GM12878 (cell line): ENCODE measurements at regions not wholly inside any gene's neighbourhood (a gene's known extent, or its start where the extent isn't known, plus 50 kb on each side); places are given as distances from the start of the nearest gene placed in this dataset.

Source experiments
- ATAC-seq: fragments of 200-7000 bp; cut with Tn5 transposase; 3 replicates; pipeline ENCODE4 v1.9.1; 2020; ENCODE audit warnings: mild to moderate bottlenecking, moderate library complexity
- BruUV-seq: library from RNA; stranded (reverse); fragments of 400-500 nt; replicated peaks from 2 replicates; lab custom pipeline; 2021; lab: Mats Ljungman, UMichigan
- CTCF ChIA-PET: fragments of 300-600 bp; sonication (Branson Sonifier 250); formaldehyde crosslinking; extraction: SDS; loops from one replicate; lab custom pipeline; 2021; ENCODE audit warnings: inconsistent platforms; lab: Yijun Ruan, JAX
- POLR2A ChIA-PET: fragments of 350-600 bp; formaldehyde crosslinking; extraction: SDS; loops from one replicate; lab custom pipeline; 2021; ENCODE audit warnings: inconsistent platforms; lab: Charles Lee
- RAD21 ChIA-PET: fragments of 300-600 bp; sonication (Branson Sonifier 250); formaldehyde crosslinking; loops from one replicate; lab custom pipeline; 2023; ENCODE audit warnings: antibody characterized with exemption; ENCODE audit not compliant: unreplicated experiment; lab: Charles Lee
- SMC1A ChIA-PET: fragments of 300-600 bp; sonication (Branson Sonifier 250); formaldehyde crosslinking; loops from one replicate; lab custom pipeline; 2023; ENCODE audit not compliant: unreplicated experiment, uncharacterized antibody; lab: Charles Lee
- DNase-seq: peaks from one replicate; pipeline ENCODE4 v3.0.0-alpha.2; 2011; ENCODE audit warnings: low read depth, low spot score
- FAIRE-seq: peaks from 3 replicates; lab custom pipeline; 2011; peaks lifted over from hg19 to GRCh38; lab: Jason Lieb, UNC
- H2AFZ ChIP-seq: 2 replicates; pipeline ENCODE4 v1.6.0; 2011; ENCODE audit warnings: low read depth, low read length, control low read depth; ENCODE audit not compliant: control insufficient read depth
- H3K27ac ChIP-seq: 2 replicates; pipeline ENCODE4 v1.5.1; 2011; ENCODE audit warnings: control low read depth; ENCODE audit not compliant: control insufficient read depth, insufficient read depth
- H3K27me3 ChIP-seq, 2 experiments: replicated peaks in 1 of 2; 2 replicates each; pipeline versions ENCODE4 v1.6.0 to v1.6.1; 2011; ENCODE audit warnings: low read length in 1 of 2; ENCODE audit not compliant: control insufficient read depth in 2 of 2, insufficient read depth in 2 of 2
- H3K36me3 ChIP-seq, 2 experiments: 2 replicates each; pipeline ENCODE4 v1.5.1; 2011; ENCODE audit warnings: low read length in 1 of 2; ENCODE audit not compliant: control insufficient read depth in 2 of 2, insufficient read depth in 2 of 2
- H3K4me1 ChIP-seq: 2 replicates; pipeline ENCODE4 v1.6.1; 2011; ENCODE audit warnings: mild to moderate bottlenecking, low read length, moderate library complexity, mixed read lengths; ENCODE audit not compliant: control insufficient read depth, insufficient read depth
- H3K4me2 ChIP-seq: 2 replicates; pipeline ENCODE4 v1.6.0; 2011; ENCODE audit warnings: control low read depth; ENCODE audit not compliant: control insufficient read depth, insufficient read depth
- H3K4me3 ChIP-seq: fragments of 200-600 bp; sonication (generic); 2 replicates; pipeline ENCODE4 v1.5.1; 2016
- H3K79me2 ChIP-seq: 2 replicates; pipeline ENCODE4 v1.6.0; 2011; ENCODE audit warnings: low read length; ENCODE audit not compliant: control insufficient read depth, insufficient read depth
- H3K9ac ChIP-seq: 2 replicates; pipeline ENCODE4 v1.8.0; 2011; ENCODE audit warnings: low read length, control low read depth, mixed read lengths; ENCODE audit not compliant: control insufficient read depth, insufficient read depth
- H3K9me3 ChIP-seq: replicated peaks from 3 replicates; pipeline ENCODE4 v1.5.1; 2011; ENCODE audit warnings: mild to moderate bottlenecking, low read length; ENCODE audit not compliant: control insufficient read depth, insufficient read depth
- H4K20me1 ChIP-seq: 2 replicates; pipeline ENCODE4 v1.6.0; 2011; ENCODE audit not compliant: control insufficient read depth, insufficient read depth
- CUX1 ChIP-seq: IDR thresholded peaks from 2 replicates; pipeline ENCODE4 v1.6.1; 2012; ENCODE audit warnings: improper control_type of control experiment, low read depth, low read length; ENCODE audit not compliant: insufficient replicate concordance
- ESRRA ChIP-seq: IDR thresholded peaks from 2 replicates; pipeline ENCODE4 v1.6.1; 2012; ENCODE audit warnings: mild to moderate bottlenecking, low read length, improper control_type of control experiment
- KAT2A ChIP-seq: conservative IDR thresholded peaks from 2 replicates; pipeline ENCODE4 v1.6.1; 2011; ENCODE audit warnings: low read depth, low read length; ENCODE audit not compliant: control insufficient read depth
- MEF2B ChIP-seq: fragments of 450-650 bp; IDR thresholded peaks from 2 replicates; pipeline ENCODE4 v1.6.1; 2018; ENCODE audit warnings: mild to moderate bottlenecking, moderate library complexity; ENCODE audit not compliant: partially characterized antibody, poor library complexity, severe bottlenecking
- PRDM15 ChIP-seq: fragments of 450-650 bp; formaldehyde crosslinking; IDR thresholded peaks from 2 replicates; pipeline ENCODE4 v1.4.0; 2020; ENCODE audit warnings: mild to moderate bottlenecking, moderate library complexity
- RCOR1 ChIP-seq: conservative IDR thresholded peaks from 2 replicates; pipeline ENCODE4 v1.6.1; 2012; ENCODE audit warnings: low read depth, low read length, improper control_type of control experiment
- RELA ChIP-seq: fragments of 450-650 bp; IDR thresholded peaks from 2 replicates; pipeline ENCODE4 v1.8.0; 2014; ENCODE audit warnings: borderline replicate concordance; ENCODE audit not compliant: partially characterized antibody
- TBL1XR1 ChIP-seq: IDR thresholded peaks from 2 replicates; pipeline ENCODE4 v1.6.1; 2012; ENCODE audit warnings: low read depth, low read length, improper control_type of control experiment
- ZNF687 ChIP-seq: fragments of 450-650 bp; IDR thresholded peaks from 2 replicates; pipeline ENCODE4 v1.6.1; 2017; ENCODE audit warnings: mild to moderate bottlenecking, moderate library complexity
- WGBS: methylation state at CpG from one replicate; pipeline ENCODE4 v1.1.6; 2016; ENCODE audit warnings: low lambda C conversion rate; ENCODE audit not compliant: insufficient replicate concordance, insufficient coverage; ENCODE audit errors: missing lambda C conversion rate; 5-methylcytosine and 5-hydroxymethylcytosine counted together
- in situ Hi-C: fragments of 300-500 bp; cut with MboI; formaldehyde crosslinking; loops from 9 replicates; pipeline ENCODE4 v1.14.3; 2018; ENCODE audit warnings: mixed read lengths
- intact Hi-C: fragments of 100-400 bp; cut with micrococcal nuclease; formaldehyde crosslinking; loops from one replicate; pipeline ENCODE4 v1.14.2; 2022; ENCODE audit not compliant: unreplicated experiment

DNA sequence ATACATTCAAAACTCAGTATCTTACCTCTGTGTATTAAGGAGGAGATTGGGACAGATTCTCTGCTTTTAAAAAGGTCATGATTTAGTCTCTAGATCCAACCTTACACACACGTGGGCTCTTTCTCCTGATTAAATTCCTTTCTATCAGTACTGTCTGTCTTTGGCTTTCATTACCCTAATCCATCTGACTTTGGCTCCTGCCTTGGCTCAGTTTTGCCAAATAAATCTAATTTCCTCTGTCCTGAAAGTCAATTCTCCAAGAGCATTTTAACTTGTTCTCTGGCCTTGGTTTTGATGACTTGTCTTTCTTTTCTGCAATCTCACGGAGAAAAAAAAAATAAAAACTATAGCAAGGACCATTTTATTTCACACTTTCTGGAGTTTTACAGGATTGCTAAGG, 176.6 kb upstream of the PDGFD start:
- Histone ChIP-seq H2AFZ (no peak overlapping the region), H3K9ac (no peak overlapping the region), H4K20me1 (no peaks in the 10 kb centered on the region), H3K79me2 (no peaks in the 10 kb centered on the region), H3K4me1 (no peaks in the 10 kb centered on the region), H3K9me3 (no peaks in the 10 kb centered on the region; the same call in 2 of the 3 replicates), H3K4me3 (no peak overlapping the region), H3K4me2 (no peak overlapping the region), H3K27me3 (no peaks in the 10 kb centered on the region; a peak in 1 of 4 replicates), H3K27ac (no peak overlapping the region), H3K36me3 (no peaks in the 10 kb centered on the region)
- ChIA-PET RAD21 (no interaction called here), SMC1A (no interaction called here), CTCF (interaction anchor here (2.0 kb wide), 1 partner anchor 7 kb away, joined by 11 read pairs; no protein-coding TSS in a partner anchor), POLR2A (no interaction called here)
- no TSS peak for BruUV-seq
- intact Hi-C loops, result no loop called here
- DNase-seq, result no peak
- in situ Hi-C loops, result no loop called here
- ATAC-seq, result no peak
- WGBS, result 14% methylated on average over 2 of the region's 2 CpGs
- FAIRE-seq, result no peak
- no peak for TF ChIP-seq PRDM15
- TF ChIP-seq MEF2B, result no peak
- TF ChIP-seq RCOR1, result no peak
- no peak for TF ChIP-seq RELA
- TF ChIP-seq KAT2A, result no peak
- TF ChIP-seq TBL1XR1, result no peak
- TF ChIP-seq ESRRA, result no peak
- no peak for TF ChIP-seq ZNF687
- TF ChIP-seq CUX1, result no peak
